ENCODE measurements at regions not wholly inside any gene's neighbourhood (a gene's known extent, or its start where the extent isn't known, plus 50 kb on each side); places are given as distances from the start of the nearest gene placed in this dataset.

DNA sequence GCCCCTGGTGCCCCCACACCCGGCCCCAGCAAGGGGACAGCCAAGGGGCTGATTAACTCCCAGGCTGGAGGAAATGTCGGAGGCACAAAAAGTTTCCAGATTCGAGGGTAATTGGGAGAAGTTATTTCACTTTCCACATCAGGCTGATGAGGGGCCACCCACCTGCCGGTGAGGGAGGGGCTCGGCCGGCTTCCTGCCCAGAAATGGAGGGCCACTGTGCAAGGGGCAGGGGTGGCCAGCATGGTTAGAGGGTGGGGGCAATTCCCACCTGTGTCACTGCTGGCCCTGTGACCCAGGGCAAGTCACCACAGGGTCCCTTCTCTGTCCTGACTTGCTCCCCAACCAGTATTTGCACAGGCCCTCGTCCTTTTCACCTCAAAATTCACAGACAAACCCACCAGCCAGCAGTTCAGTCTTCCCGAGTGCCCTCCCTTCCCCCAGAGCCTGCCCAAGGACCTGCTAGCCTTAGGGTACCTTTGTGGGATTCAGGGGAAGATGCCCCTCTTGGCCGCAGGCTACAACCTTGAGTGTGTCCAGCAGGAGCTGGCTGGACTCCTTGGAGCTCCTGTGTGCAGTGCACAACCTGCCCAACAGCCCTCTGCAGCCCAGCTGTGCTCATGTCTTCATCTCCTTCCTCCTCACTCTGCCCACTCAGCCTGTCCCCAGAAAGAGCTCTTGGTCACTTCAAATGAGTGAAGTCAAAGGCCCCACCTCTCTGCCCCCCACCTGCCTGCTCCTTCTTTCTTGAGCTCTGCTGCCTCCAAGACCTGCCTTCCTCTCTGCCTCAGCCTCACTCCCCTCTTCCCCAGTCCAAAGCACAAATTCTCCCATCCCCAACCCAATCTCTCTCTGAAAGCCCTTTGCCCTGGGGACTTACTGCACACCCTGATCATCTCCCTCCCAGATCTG, 130.5 kb downstream of the BARX1 start:
- H3K9me3 ChIP-seq = no peaks in the 10 kb centered on the region
- H3K4me1 ChIP-seq = peaks cover 0 to 16% (median 8%) of the 10 kb centered on the region in 4 donors
- H3K27me3 ChIP-seq = peaks cover 0 to 33% (median 11%) of the 10 kb centered on the region in 3 donors
- intact Hi-C loops (cut with DNase I) = no loop called here
- H3K27ac ChIP-seq = no peak overlapping the region
- H3K4me3 ChIP-seq = no peak overlapping the region
- no peaks in the 10 kb centered on the region for H3K36me3 ChIP-seq
- peak; percentile 24 for DNase-seq
- TF ChIP-seq EP300 (IDR thresholded peaks at IDR 0.05) = no peak
- TF ChIP-seq POLR2AphosphoS5 (IDR thresholded peaks at IDR 0.05) = no peak
- TF ChIP-seq CTCF (IDR thresholded peaks at IDR 0.05) = no peak
- TF ChIP-seq POLR2A (IDR thresholded peaks at IDR 0.05) = no peak
- 80 to 83% methylated on average over 9 of the region's 9 CpGs for WGBS, 2 donors

- Histone ChIP-seq H3K4me1 (peaks cover 0 to 16% (median 8%) of the 10 kb centered on the region in 4 donors), H3K27ac (no peak overlapping the region), H3K4me3 (no peak overlapping the region), H3K9me3 (no peaks in the 10 kb centered on the region), H3K27me3 (peaks cover 0 to 33% (median 11%) of the 10 kb centered on the region in 3 donors), H3K36me3 (no peaks in the 10 kb centered on the region)
- intact Hi-C loops (cut with DNase I) = no loop called here
- no peak for TF ChIP-seq EP300 (IDR thresholded peaks at IDR 0.05)
- TF ChIP-seq POLR2A (IDR thresholded peaks at IDR 0.05) = no peak
- TF ChIP-seq POLR2AphosphoS5 (IDR thresholded peaks at IDR 0.05) = no peak
- WGBS, 2 donors = 92% methylated on average over 9 of the region's 9 CpGs
- no peak for DNase-seq
Observed at GRCh38 chr9:93823245-93824072, 131.7 kb downstream of the BARX1 start.

DNA sequence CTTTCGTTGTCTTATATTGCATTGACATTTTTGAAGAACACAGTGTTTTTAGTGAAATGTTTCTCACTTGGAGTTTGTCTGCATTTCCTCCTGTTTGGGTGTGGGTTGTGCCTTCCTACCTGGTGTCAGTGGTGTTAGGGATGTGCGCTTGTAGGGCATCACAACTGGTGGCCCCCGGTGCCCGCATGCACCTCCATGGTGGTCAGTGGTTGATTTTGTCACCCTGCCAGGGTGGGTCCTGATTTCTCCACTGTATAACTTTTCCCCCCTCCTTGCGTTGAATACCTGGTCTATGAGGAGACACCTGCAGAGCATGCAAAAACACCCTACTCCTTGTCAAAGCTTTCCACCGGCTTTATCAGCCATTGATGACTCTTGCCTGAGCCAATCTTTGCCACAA, 132.9 kb downstream of the BARX1 start:
- no peak overlapping the region for H3K4me3 ChIP-seq
- H3K9me3 ChIP-seq = no peaks in the 10 kb centered on the region
- TF ChIP-seq POLR2AphosphoS5 (IDR thresholded peaks at IDR 0.05) (no peak), EP300 (IDR thresholded peaks at IDR 0.05) (no peak), POLR2A (IDR thresholded peaks at IDR 0.05) (no peak), CTCF (IDR thresholded peaks at IDR 0.05) (no peak)
- DNase-seq = no peak
- peaks cover 0 to 28% (median 11%) of the 10 kb centered on the region in 3 donors for H3K27me3 ChIP-seq
- no peaks in the 10 kb centered on the region for H3K36me3 ChIP-seq
- peaks cover 0 to 6% (median under 1%) of the 10 kb centered on the region in 4 donors for H3K4me1 ChIP-seq
- WGBS, 2 donors = 92 to 95% methylated on average over 6 of the region's 6 CpGs
- H3K27ac ChIP-seq = no peak overlapping the region
- intact Hi-C loops (cut with DNase I) = no loop called here

DNA sequence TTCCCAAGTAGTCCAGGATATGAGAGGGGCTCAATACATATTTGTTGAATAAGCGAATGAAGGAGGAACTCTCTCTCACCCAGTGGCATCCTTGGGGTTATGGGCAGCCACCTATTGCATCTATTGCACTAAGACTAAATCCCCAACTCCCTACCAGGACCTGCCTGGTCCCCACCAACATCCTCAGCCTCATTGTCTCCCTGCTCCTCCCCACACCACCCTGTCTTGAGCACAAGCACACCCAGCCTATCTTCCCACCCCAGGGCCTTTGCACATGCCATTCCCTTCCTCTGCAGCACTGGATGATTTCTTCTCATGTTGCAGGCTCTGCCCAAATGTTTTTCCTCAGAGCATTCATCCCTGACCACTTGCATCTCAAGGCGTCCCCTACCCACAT, 133.8 kb downstream of the BARX1 start:
- intact Hi-C loops (cut with DNase I) = no loop called here
- 91 to 94% methylated on average over 2 of the region's 2 CpGs for WGBS, 2 donors
- H3K27ac ChIP-seq = no peak overlapping the region
- peaks cover 0 to 21% (median 5%) of the 10 kb centered on the region in 3 donors for H3K27me3 ChIP-seq
- H3K4me3 ChIP-seq = no peak overlapping the region
- TF ChIP-seq POLR2AphosphoS5 (IDR thresholded peaks at IDR 0.05) (no peak), EP300 (IDR thresholded peaks at IDR 0.05) (no peak), POLR2A (IDR thresholded peaks at IDR 0.05) (no peak), CTCF (IDR thresholded peaks at IDR 0.05) (no peak)
- H3K4me1 ChIP-seq = no peaks in the 10 kb centered on the region
- H3K36me3 ChIP-seq = no peaks in the 10 kb centered on the region
- no peaks in the 10 kb centered on the region for H3K9me3 ChIP-seq
- no peak for DNase-seq
